ENCODE measurements at regions not wholly inside any gene's neighbourhood (a gene's known extent, or its start where the extent isn't known, plus 50 kb on each side); places are given as distances from the start of the nearest gene placed in this dataset.

DNA sequence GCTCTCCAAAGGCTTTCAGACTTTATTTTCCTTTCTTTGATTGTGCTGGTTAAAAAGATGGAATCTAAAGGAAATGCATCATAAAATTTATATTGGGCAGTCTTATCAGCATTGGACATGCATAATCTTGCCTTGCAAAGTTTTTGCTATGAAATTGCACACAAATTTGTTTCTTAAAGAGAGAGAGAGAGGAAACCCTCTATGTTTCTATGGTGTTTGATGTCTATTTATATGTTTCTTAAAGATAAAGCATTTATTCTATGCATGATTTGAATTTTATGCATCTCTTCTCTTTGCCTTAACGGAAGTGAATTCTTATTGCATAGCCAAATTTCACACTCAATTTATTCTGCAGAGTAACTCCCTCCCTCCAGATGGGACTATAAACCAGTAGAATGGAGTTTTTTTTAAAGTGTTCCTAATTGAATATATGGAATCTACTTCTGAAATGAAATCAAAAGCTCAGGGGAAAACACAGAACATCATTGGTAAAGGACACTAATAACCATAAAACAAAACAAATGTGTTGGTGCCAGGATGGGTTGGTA is 83.5 kb upstream of the PPARGC1A start:
- Histone ChIP-seq H3K9me3 (ENCODE audit: control insufficient read depth in 4 of 4, low read length in 3 of 4) (no peaks in the 10 kb centered on the region), H3K4me1 (ENCODE audit: control insufficient read depth in 4 of 4, insufficient read depth in 4 of 4, low read length in 3 of 4) (peaks cover 0 to 10% (median under 1%) of the 10 kb centered on the region in 4 donors), H3K36me3 (ENCODE audit: control insufficient read depth in 4 of 4, insufficient read depth in 3 of 4, low read depth in 1 of 4, low read length in 3 of 4) (no peaks in the 10 kb centered on the region), H3K9ac (ENCODE audit: low read depth in 1 of 2, low read length in 2 of 2) (no peak overlapping the region), H3K27me3 (ENCODE audit: control insufficient read depth in 4 of 4, insufficient read depth in 4 of 4, low read length in 3 of 4) (no peaks in the 10 kb centered on the region), H3K4me3 (ENCODE audit: low read depth in 1 of 3, low read length in 3 of 3) (no peak overlapping the region), H3K27ac (ENCODE audit: low read depth in 1 of 2, low read length in 2 of 2) (no peak overlapping the region)
- TF ChIP-seq EGR1 (IDR thresholded peaks at IDR 0.05; ENCODE audit: low read depth in 2 of 2) (no peak), FOXA2 (IDR thresholded peaks at IDR 0.05) (no peak), RAD21 (IDR thresholded peaks at IDR 0.05) (no peak), YY1 (IDR thresholded peaks at IDR 0.05) (no peak), GABPA (IDR thresholded peaks at IDR 0.05 in 1 of 2, conservative IDR thresholded peaks at IDR 0.05 in 1 of 2) (no peak), HNF4G (IDR thresholded peaks at IDR 0.05) (no peak), FOXA1 (IDR thresholded peaks at IDR 0.05) (no peak)
- WGBS: 79% methylated on average over 1 of the region's 1 CpG
- no peak for DNase-seq (ENCODE audit: low spot score)

DNA sequence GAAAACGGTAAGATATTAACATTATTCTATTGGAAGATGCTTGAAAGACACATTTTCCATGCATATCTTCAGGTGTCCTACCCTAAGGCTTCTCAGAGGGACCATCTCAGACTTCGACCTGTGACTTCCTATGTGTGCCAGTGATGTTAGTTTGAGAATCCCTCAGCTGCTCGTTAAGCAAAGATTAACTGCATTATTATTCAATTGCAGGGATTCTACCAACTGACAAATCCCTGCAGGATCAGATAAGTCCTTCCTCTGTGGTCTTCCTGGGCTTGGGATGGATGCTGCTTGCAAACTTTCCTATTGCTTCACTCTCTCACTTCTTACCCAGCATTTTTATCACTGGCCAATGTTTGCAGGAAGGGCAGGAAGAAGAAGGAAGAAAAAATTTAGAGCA is 83.0 kb upstream of the PPARGC1A start:
- Histone ChIP-seq H3K27me3 (ENCODE audit: control insufficient read depth in 4 of 4, insufficient read depth in 4 of 4, low read length in 3 of 4) (no peaks in the 10 kb centered on the region), H3K4me1 (ENCODE audit: control insufficient read depth in 4 of 4, insufficient read depth in 4 of 4, low read length in 3 of 4) (peaks cover 0 to 10% (median under 1%) of the 10 kb centered on the region in 4 donors), H3K36me3 (ENCODE audit: control insufficient read depth in 4 of 4, insufficient read depth in 3 of 4, low read depth in 1 of 4, low read length in 3 of 4) (no peaks in the 10 kb centered on the region), H3K9me3 (ENCODE audit: control insufficient read depth in 4 of 4, low read length in 3 of 4) (no peaks in the 10 kb centered on the region), H3K4me3 (ENCODE audit: low read depth in 1 of 3, low read length in 3 of 3) (no peak overlapping the region), H3K27ac (ENCODE audit: low read depth in 1 of 2, low read length in 2 of 2) (no peak overlapping the region), H3K9ac (ENCODE audit: low read depth in 1 of 2, low read length in 2 of 2) (no peak overlapping the region)
- no peak for TF ChIP-seq GABPA (IDR thresholded peaks at IDR 0.05 in 1 of 2, conservative IDR thresholded peaks at IDR 0.05 in 1 of 2)
- TF ChIP-seq ATF3 (IDR thresholded peaks at IDR 0.05): no peak
- TF ChIP-seq JUND (IDR thresholded peaks at IDR 0.05): no peak
- no peak for TF ChIP-seq YY1 (IDR thresholded peaks at IDR 0.05)
- TF ChIP-seq, protein P1, sequence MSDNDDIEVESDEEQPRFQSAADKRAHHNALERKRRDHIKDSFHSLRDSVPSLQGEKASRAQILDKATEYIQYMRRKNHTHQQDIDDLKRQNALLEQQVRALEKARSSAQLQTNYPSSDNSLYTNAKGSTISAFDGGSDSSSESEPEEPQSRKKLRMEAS (IDR thresholded peaks at IDR 0.05): no peak
- no peak for TF ChIP-seq SP1 (IDR thresholded peaks at IDR 0.05)
- TF ChIP-seq HNF4A (conservative IDR thresholded peaks at IDR 0.05): no peak
- no peak for TF ChIP-seq RXRA (IDR thresholded peaks at IDR 0.05)
- TF ChIP-seq FOXA2 (IDR thresholded peaks at IDR 0.05): no peak
- no peak for TF ChIP-seq FOXA1 (IDR thresholded peaks at IDR 0.05)
- TF ChIP-seq, protein P2, sequence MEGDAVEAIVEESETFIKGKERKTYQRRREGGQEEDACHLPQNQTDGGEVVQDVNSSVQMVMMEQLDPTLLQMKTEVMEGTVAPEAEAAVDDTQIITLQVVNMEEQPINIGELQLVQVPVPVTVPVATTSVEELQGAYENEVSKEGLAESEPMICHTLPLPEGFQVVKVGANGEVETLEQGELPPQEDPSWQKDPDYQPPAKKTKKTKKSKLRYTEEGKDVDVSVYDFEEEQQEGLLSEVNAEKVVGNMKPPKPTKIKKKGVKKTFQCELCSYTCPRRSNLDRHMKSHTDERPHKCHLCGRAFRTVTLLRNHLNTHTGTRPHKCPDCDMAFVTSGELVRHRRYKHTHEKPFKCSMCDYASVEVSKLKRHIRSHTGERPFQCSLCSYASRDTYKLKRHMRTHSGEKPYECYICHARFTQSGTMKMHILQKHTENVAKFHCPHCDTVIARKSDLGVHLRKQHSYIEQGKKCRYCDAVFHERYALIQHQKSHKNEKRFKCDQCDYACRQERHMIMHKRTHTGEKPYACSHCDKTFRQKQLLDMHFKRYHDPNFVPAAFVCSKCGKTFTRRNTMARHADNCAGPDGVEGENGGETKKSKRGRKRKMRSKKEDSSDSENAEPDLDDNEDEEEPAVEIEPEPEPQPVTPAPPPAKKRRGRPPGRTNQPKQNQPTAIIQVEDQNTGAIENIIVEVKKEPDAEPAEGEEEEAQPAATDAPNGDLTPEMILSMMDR (IDR thresholded peaks at IDR 0.05; ENCODE audit: low read depth, low read length, missing input control): no peak
- no peak for TF ChIP-seq EGR1 (IDR thresholded peaks at IDR 0.05; ENCODE audit: low read depth in 2 of 2)
- TF ChIP-seq RAD21 (IDR thresholded peaks at IDR 0.05): no peak
- TF ChIP-seq NR2F2 (IDR thresholded peaks at IDR 0.05): no peak
- TF ChIP-seq REST (IDR thresholded peaks at IDR 0.05): no peak
- TF ChIP-seq HNF4G (IDR thresholded peaks at IDR 0.05): no peak
- no peak for TF ChIP-seq TAF1 (conservative IDR thresholded peaks at IDR 0.05)
- TF ChIP-seq, protein P3, sequence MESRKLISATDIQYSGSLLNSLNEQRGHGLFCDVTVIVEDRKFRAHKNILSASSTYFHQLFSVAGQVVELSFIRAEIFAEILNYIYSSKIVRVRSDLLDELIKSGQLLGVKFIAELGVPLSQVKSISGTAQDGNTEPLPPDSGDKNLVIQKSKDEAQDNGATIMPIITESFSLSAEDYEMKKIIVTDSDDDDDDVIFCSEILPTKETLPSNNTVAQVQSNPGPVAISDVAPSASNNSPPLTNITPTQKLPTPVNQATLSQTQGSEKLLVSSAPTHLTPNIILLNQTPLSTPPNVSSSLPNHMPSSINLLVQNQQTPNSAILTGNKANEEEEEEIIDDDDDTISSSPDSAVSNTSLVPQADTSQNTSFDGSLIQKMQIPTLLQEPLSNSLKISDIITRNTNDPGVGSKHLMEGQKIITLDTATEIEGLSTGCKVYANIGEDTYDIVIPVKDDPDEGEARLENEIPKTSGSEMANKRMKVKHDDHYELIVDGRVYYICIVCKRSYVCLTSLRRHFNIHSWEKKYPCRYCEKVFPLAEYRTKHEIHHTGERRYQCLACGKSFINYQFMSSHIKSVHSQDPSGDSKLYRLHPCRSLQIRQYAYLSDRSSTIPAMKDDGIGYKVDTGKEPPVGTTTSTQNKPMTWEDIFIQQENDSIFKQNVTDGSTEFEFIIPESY (IDR thresholded peaks at IDR 0.05): no peak
- 74% methylated on average over 3 of the region's 3 CpGs for WGBS
- no peak for DNase-seq (ENCODE audit: low spot score)
